A673 (cell line): ENCODE measurements at regions not wholly inside any gene's neighbourhood (a gene's known extent, or its start where the extent isn't known, plus 50 kb on each side); places are given as distances from the start of the nearest gene placed in this dataset.

Experiments used
- CTCF ChIP-seq: fragments of 300-800, 200-600 bp; sonication (generic); conservative IDR thresholded peaks from 2 replicates; pipeline ENCODE4 v1.5.1; 2017; ENCODE audit warnings: low read depth, mild to moderate bottlenecking, antibody characterized with exemption, low read length, moderate library complexity, mixed read lengths
- EZH2 ChIP-seq: fragments of 200-600 bp; sonication (generic); IDR thresholded peaks from 2 replicates; pipeline ENCODE4 v1.6.1; 2017; ENCODE audit warnings: borderline replicate concordance, low read depth, mild to moderate bottlenecking, mixed read lengths, antibody characterized with exemption, low read length; ENCODE audit not compliant: poor library complexity, severe bottlenecking

- TF ChIP-seq CTCF = no peak
- TF ChIP-seq EZH2 = no peak
Observed at GRCh38 chr1:244313346-244313745, 138.4 kb downstream of the ADSS2 start.
